Activated T-helper 17 cell treated with anti-CD3 and anti-CD28 coated beads, Interleukin-2, amount 50 U/mL, for 72 hours (primary cell): ENCODE measurements at regions not wholly inside any gene's neighbourhood (a gene's known extent, or its start where the extent isn't known, plus 50 kb on each side); places are given as distances from the start of the nearest gene placed in this dataset.

ENCODE experiments used
- ATAC-seq: fragments of 150-1000 bp; cut with Tn5 transposase; replicated peaks from 2 replicates; pipeline ENCODE4 v1.10.0; 2021; ENCODE audit warnings: mild to moderate bottlenecking, moderate library complexity
- H3K27ac Mint-ChIP-seq: one replicate; pipeline ENCODE4 v1.8.0; 2022; ENCODE audit warnings: mixed read lengths
- H3K27me3 Mint-ChIP-seq: one replicate; pipeline ENCODE4 v1.8.0; 2022; ENCODE audit warnings: mixed read lengths
- H3K36me3 Mint-ChIP-seq: one replicate; pipeline ENCODE4 v1.8.0; 2022; ENCODE audit warnings: low read depth, mild to moderate bottlenecking, mixed read lengths
- H3K4me1 Mint-ChIP-seq: one replicate; pipeline ENCODE4 v1.8.0; 2022; ENCODE audit warnings: mixed read lengths
- H3K4me3 Mint-ChIP-seq: one replicate; pipeline ENCODE4 v1.8.0; 2022; ENCODE audit warnings: mild to moderate bottlenecking, mixed read lengths
- H3K9me3 Mint-ChIP-seq: one replicate; pipeline ENCODE4 v1.8.0; 2022; ENCODE audit warnings: mixed read lengths

GRCh38 chr2:47666332-47666731 is 95.5 kb upstream of the KCNK12 start:
- ATAC-seq = no peak
- no peak overlapping the region for H3K27ac Mint-ChIP-seq
- no peaks in the 10 kb centered on the region for H3K27me3 Mint-ChIP-seq
- H3K4me3 Mint-ChIP-seq = no peak overlapping the region
- H3K36me3 Mint-ChIP-seq = no peaks in the 10 kb centered on the region
- H3K4me1 Mint-ChIP-seq = no peaks in the 10 kb centered on the region
- no peaks in the 10 kb centered on the region for H3K9me3 Mint-ChIP-seq

DNA sequence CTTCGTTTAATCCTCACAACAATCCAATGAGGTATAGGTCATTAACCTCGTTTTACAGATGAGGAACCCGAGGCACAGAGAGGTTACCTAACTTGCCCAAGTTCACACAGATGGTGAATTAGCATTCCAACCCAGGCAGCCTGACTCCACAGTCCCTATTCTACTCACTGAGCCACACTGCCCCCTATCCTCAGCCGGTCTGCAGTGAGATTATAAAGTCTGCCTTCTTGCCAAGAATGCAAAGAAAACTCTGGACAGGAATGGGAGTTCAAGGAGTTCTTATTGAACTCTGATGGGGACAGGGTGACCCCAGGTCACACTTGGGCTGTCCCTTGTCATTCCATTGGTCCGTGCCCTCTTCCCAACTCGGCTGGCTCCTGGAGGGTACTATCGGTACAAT is 94.0 kb upstream of the KCNK12 start:
- no peaks in the 10 kb centered on the region for H3K36me3 Mint-ChIP-seq
- no peak overlapping the region for H3K27ac Mint-ChIP-seq
- ATAC-seq = no peak
- H3K27me3 Mint-ChIP-seq = no peaks in the 10 kb centered on the region
- no peak overlapping the region for H3K4me3 Mint-ChIP-seq
- H3K9me3 Mint-ChIP-seq = no peaks in the 10 kb centered on the region
- no peaks in the 10 kb centered on the region for H3K4me1 Mint-ChIP-seq

GRCh38 chr2:47662552-47662951 is 91.8 kb upstream of the KCNK12 start:
- Mint-ChIP-seq H3K27me3 (no peaks in the 10 kb centered on the region), H3K9me3 (no peaks in the 10 kb centered on the region), H3K36me3 (no peaks in the 10 kb centered on the region), H3K4me1 (no peaks in the 10 kb centered on the region), H3K4me3 (no peak overlapping the region), H3K27ac (no peak overlapping the region)
- no peak for ATAC-seq

GRCh38 chr2:47661310-47661709 is 90.5 kb upstream of the KCNK12 start:
- no peak overlapping the region for H3K27ac Mint-ChIP-seq
- no peaks in the 10 kb centered on the region for H3K27me3 Mint-ChIP-seq
- no peak overlapping the region for H3K4me3 Mint-ChIP-seq
- no peaks in the 10 kb centered on the region for H3K36me3 Mint-ChIP-seq
- H3K4me1 Mint-ChIP-seq = no peaks in the 10 kb centered on the region
- H3K9me3 Mint-ChIP-seq = no peaks in the 10 kb centered on the region
- no peak for ATAC-seq

- ATAC-seq = no peak
- no peak overlapping the region for H3K27ac Mint-ChIP-seq
- no peaks in the 10 kb centered on the region for H3K4me1 Mint-ChIP-seq
- H3K4me3 Mint-ChIP-seq = no peak overlapping the region
- H3K9me3 Mint-ChIP-seq = no peaks in the 10 kb centered on the region
- no peaks in the 10 kb centered on the region for H3K27me3 Mint-ChIP-seq
- no peaks in the 10 kb centered on the region for H3K36me3 Mint-ChIP-seq
Measured at GRCh38 chr2:47660168-47660567, 89.4 kb upstream of the KCNK12 start.

DNA sequence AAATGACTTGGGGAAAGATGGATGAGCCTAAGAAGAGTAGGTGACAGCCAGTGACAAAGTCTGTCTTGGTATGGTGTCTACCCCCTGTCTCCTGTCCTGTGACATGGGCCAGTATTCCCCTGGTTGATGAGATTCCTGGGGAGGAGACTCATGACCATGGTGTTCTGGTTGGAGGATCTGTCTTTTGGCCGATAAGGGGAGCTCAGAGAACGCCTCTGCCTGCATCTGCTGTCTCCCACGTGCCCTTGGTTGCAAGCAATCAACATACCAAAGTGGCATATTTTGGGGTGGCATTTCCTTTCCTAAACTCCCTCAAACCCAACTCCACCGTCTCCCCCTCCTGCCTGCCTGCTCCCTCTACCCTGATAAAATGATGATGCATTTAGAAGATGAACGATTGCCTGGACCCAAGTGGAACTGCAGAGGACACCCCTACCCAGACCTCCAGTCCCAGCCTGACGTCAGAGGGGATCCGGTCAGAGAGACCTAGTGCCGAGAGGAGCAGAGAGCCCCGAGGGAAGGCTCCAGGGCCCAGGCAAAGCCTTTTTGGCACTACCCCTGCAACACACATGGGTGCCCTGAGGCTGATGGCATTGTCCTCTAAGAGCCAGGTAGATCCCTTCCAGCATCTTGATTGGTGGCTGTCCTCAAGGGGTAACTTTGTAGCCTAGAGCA is 88.0 kb upstream of the KCNK12 start:
- H3K27me3 Mint-ChIP-seq = no peaks in the 10 kb centered on the region
- no peaks in the 10 kb centered on the region for H3K9me3 Mint-ChIP-seq
- H3K27ac Mint-ChIP-seq = no peak overlapping the region
- H3K36me3 Mint-ChIP-seq = no peaks in the 10 kb centered on the region
- ATAC-seq = no peak
- H3K4me1 Mint-ChIP-seq = no peaks in the 10 kb centered on the region
- no peak overlapping the region for H3K4me3 Mint-ChIP-seq

DNA sequence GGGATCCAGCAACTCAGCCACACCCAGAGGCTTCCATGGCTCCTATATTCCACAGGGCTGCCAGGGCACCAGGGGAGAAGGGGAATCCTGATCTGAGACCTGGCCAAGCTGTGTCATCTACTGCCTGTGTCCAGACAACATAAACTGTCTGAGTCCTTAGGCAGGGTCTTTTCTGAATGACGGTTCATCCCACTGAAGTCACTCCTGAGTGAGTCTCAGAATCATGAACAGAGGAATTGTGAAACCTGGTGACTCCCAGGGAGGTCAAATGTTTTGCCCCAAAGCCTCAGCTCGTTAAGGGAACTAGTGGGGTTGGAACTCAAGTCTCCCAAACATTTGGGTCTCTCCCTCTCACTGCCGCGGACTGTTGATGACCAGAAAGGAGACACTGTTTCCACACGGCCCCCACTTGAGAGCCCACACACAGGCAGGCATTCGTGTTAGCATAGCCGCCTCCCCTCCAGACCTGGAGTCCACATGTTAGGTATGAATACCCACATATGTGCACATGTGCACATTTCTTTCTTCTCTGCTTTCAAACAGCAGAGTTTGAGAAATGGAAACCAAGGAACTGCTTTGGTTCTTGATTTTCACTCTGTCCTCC is 87.2 kb upstream of the KCNK12 start:
- Mint-ChIP-seq H3K27ac (no peak overlapping the region), H3K9me3 (no peaks in the 10 kb centered on the region)

DNA sequence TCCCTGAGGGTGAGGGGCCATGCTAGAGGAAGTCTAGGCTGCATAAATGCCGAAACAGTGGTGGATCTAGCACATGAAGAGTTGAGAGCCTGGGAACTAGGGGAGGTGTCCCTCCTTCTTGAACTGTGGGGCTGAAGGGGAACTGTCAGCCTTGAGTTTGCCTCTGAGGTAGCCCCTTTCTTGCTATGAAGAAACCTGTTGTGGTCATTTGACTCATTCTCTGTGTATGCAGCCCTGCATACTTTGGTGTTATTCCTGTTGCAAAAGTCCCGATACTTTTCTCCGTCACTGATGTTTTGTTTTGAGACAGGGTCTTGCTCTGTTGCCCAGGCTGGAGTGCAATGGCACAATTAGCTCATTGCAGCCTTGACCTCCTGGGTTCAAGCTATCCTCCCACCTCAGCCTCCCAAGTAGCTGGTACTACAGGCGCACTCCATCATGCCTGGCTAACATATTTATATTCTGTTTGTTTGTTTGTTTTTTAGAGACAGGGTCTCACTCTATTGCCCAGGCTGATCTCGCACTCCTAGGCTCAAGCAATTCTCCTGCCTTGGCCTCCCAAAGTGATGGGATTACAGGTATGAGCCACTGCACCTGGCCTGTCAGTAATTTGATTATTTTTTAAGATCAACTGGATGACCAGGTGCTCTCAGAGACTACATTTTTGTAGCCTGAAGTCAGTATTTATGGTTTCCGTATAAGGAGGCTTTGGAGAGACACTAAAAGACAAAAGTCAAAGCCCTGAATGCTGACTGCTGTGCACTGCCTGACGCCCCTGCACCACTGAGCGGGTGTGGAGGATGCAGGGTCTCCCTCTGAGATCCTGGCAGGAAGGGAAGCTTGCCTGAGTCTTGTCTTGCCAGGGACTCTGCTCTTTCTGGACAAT is 86.2 kb upstream of the KCNK12 start:
- no peak overlapping the region for H3K4me3 Mint-ChIP-seq
- H3K27me3 Mint-ChIP-seq = peaks cover 1% of the 10 kb centered on the region
- no peaks in the 10 kb centered on the region for H3K9me3 Mint-ChIP-seq
- no peak for ATAC-seq
- H3K27ac Mint-ChIP-seq = no peak overlapping the region
- H3K36me3 Mint-ChIP-seq = no peaks in the 10 kb centered on the region
- H3K4me1 Mint-ChIP-seq = no peaks in the 10 kb centered on the region

More for the DNA sequence above, 87.2 kb upstream of the KCNK12 start:
- ATAC-seq = no peak
- Mint-ChIP-seq H3K36me3 (no peaks in the 10 kb centered on the region), H3K27me3 (no peaks in the 10 kb centered on the region), H3K4me3 (no peak overlapping the region), H3K4me1 (no peaks in the 10 kb centered on the region)

DNA sequence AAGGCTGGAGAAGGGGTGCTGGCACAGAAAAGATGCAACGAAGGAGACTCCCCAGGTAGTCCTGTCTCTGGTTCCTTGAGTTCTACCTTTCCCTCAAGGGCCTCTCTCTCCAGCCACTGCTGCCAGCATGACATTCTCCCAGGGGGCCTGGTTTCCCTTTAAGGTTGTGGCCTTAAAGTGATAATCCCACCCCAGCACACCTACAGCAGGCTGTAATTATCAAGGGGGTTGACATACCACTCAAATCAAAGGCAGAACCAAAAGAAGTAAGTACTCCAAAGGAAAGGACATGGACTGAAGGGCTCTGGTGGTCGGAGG is 84.7 kb upstream of the KCNK12 start:
- H3K4me3 Mint-ChIP-seq = no peak overlapping the region
- no peaks in the 10 kb centered on the region for H3K4me1 Mint-ChIP-seq
- H3K27ac Mint-ChIP-seq = no peak overlapping the region

GRCh38 chr2:47654790-47655562 is 84.2 kb upstream of the KCNK12 start:
- Mint-ChIP-seq H3K4me1 (no peaks in the 10 kb centered on the region), H3K9me3 (no peaks in the 10 kb centered on the region), H3K27ac (no peak overlapping the region), H3K4me3 (no peak overlapping the region), H3K36me3 (no peaks in the 10 kb centered on the region), H3K27me3 (peaks cover 4% of the 10 kb centered on the region)
- ATAC-seq = no peak

More for the DNA sequence above, 84.7 kb upstream of the KCNK12 start:
- Mint-ChIP-seq H3K9me3 (no peaks in the 10 kb centered on the region), H3K36me3 (no peaks in the 10 kb centered on the region), H3K27me3 (peaks cover 4% of the 10 kb centered on the region)
- ATAC-seq = no peak

DNA sequence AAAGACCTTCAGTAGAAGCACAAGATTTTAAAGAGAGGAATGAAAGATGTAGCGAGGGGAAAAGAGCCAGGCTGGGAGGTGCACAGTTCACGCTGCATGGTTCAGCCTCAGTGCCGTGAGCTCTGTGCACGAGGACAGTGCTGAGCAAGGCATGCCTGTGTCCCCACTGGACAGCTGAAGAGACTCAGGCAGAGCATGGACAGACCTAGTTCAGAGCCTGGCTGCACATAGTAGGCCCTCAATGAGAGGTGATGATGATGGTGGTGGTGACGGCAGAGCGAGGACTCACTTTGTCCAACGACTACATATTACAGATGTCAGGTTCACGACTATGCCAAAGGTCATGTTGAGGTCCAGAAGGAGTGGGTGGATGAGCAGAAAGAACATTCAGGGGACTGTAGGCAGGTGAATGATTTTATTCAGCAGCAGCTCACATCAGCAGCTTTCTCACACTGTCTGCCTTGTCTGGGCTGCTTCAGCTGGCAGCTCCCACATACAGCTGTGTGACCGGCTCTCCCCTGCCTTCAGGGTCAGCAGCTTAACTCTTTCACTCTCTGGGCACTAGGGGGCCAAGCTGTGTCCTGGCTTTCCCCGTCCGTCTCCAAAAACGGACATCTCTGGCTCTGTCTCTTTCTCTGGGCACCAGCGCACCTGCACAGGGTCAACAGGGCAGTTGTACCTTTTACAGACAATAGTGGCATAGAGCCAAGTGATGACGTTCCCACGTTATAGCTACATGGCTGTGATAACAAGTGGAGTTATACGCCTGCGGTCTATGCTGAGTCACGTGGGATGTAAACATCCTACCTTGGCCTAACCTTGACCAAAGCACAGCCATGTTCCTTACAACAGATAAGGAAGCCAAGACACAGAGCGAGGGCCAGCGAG is 83.4 kb upstream of the KCNK12 start:
- H3K36me3 Mint-ChIP-seq = no peaks in the 10 kb centered on the region
- no peaks in the 10 kb centered on the region for H3K9me3 Mint-ChIP-seq
- ATAC-seq = no peak
- H3K27me3 Mint-ChIP-seq = peaks cover 4% of the 10 kb centered on the region
- no peak overlapping the region for H3K4me3 Mint-ChIP-seq
- no peaks in the 10 kb centered on the region for H3K4me1 Mint-ChIP-seq
- H3K27ac Mint-ChIP-seq = no peak overlapping the region

- H3K4me1 Mint-ChIP-seq = no peaks in the 10 kb centered on the region
- no peak for ATAC-seq
- H3K4me3 Mint-ChIP-seq = no peak overlapping the region
- H3K27me3 Mint-ChIP-seq = peaks cover 4% of the 10 kb centered on the region
- no peaks in the 10 kb centered on the region for H3K36me3 Mint-ChIP-seq
- no peaks in the 10 kb centered on the region for H3K9me3 Mint-ChIP-seq
- no peak overlapping the region for H3K27ac Mint-ChIP-seq
Measured at GRCh38 chr2:47653036-47653435, 82.3 kb upstream of the KCNK12 start.

DNA sequence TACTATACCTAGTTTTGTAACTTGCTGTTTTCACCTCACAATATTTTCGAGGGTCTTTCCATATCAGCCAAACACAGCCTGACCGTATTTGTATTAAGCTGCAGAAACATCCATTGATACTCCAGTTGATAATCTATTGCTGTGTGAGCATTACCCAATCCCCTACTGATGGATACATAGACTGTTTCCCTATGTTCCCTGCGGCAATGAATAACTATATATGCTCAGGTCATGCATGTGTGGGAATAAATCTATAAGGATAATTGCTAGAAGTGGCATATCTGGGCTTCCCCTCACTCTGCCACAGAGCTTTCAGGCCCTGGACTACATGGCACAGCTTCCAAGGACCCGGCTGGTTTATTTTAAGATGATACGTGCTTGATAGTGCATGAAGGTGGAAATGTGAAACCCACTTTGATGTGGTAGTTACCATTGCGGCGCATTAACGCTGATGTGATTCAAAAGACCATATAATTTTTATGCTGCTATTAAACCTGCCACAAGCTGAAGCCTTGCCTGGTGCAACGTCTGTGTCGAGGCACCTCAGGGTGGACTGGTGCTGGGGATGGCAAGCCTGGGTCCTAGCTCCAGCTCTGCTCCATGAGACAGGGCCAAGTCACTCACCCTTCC is 81.4 kb upstream of the KCNK12 start:
- Mint-ChIP-seq H3K27ac (no peak overlapping the region), H3K9me3 (no peaks in the 10 kb centered on the region), H3K4me3 (no peak overlapping the region), H3K4me1 (no peaks in the 10 kb centered on the region), H3K36me3 (no peaks in the 10 kb centered on the region), H3K27me3 (peaks cover 4% of the 10 kb centered on the region)
- no peak for ATAC-seq
